Esophagus squamous epithelium (tissue), 5 donors: ENCODE measurements at regions not wholly inside any gene's neighbourhood (a gene's known extent, or its start where the extent isn't known, plus 50 kb on each side); places are given as distances from the start of the nearest gene placed in this dataset.

ENCODE experiments used
- DNase-seq: peaks from one replicate; lab custom pipeline; 2025; lab: John Stamatoyannopoulos, UW
- H3K27ac ChIP-seq, 4 donors: fragments of 200-600 bp; sonication (generic); one replicate each; pipeline ENCODE4 v1.5.1; 2016 to 2019; ENCODE audit warnings: mild to moderate bottlenecking in 1 of 4
- H3K27me3 ChIP-seq, 4 donors: fragments of 200-600 bp; sonication (generic); 1 replicate in 3 of 4; 2 replicates in 1 of 4; pipeline versions ENCODE4 v1.5.1 to v1.6.0; 2017 to 2021; ENCODE audit warnings: antibody characterized with exemption in 1 of 4
- H3K36me3 ChIP-seq, 3 donors: fragments of 200-600 bp; sonication (generic); one replicate each; pipeline ENCODE4 v1.5.1; 2016 to 2019
- H3K4me1 ChIP-seq, 3 donors: fragments of 200-600 bp; sonication (generic); one replicate each; pipeline ENCODE4 v1.5.1; 2017 to 2019
- H3K4me3 ChIP-seq, 4 donors: fragments of 200-600 bp; sonication (generic); 1 replicate in 3 of 4; 2 replicates in 1 of 4; pipeline ENCODE4 v1.5.1; 2016 to 2019; ENCODE audit warnings: mild to moderate bottlenecking in 2 of 4, moderate library complexity in 1 of 4
- H3K9me3 ChIP-seq, 3 donors: fragments of 200-600 bp; sonication (generic); one replicate each; pipeline ENCODE4 v1.5.1; 2016 to 2019
- CTCF ChIP-seq, 6 experiments: fragments of 450-650 bp in 4 of 6; fragments of 200-600 bp in 2 of 6; sonication (generic) in 2 of 6; IDR thresholded peaks; one replicate each; pipeline ENCODE4 v1.5.1; 2016 to 2019; ENCODE audit warnings: antibody characterized with exemption in 6 of 6, mild to moderate bottlenecking in 4 of 6, moderate library complexity in 4 of 6
- POLR2A ChIP-seq, 4 donors: fragments of 450-650 bp; IDR thresholded peaks; one replicate each; pipeline ENCODE4 v1.6.1; 2017; ENCODE audit warnings: antibody characterized with exemption in 4 of 4, mild to moderate bottlenecking in 4 of 4, moderate library complexity in 3 of 4
- WGBS, 2 donors: methylation state at CpG; one replicate each; pipeline ENCODE4 v1.1.5; 2018; 5-methylcytosine and 5-hydroxymethylcytosine counted together
- intact Hi-C: fragments of 100-400 bp; cut with DNase I; formaldehyde crosslinking; loops from one replicate; pipeline ENCODE4 v1.15.0; 2022
- donor health status: DM: yes; HTN: yes; CAD: no.

GRCh38 chr1:117284399-117285215, 73.9 kb upstream of the VTCN1 start:
- 71 to 77% methylated on average over 2 to 3 of the region's 3 CpGs for WGBS, 2 donors
- Histone ChIP-seq H3K4me1 (no peaks in the 10 kb centered on the region), H3K36me3 (no peaks in the 10 kb centered on the region), H3K4me3 (no peak overlapping the region), H3K27ac (no peak overlapping the region), H3K27me3 (no peaks in the 10 kb centered on the region), H3K9me3 (no peaks in the 10 kb centered on the region)
- no peak for DNase-seq
- intact Hi-C loops = no loop called here
- peak in 4 of 6 experiments; percentile 42 to 64 (median 57) for TF ChIP-seq CTCF (IDR thresholded peaks at IDR 0.05)
- no peak for TF ChIP-seq POLR2A (IDR thresholded peaks at IDR 0.05)

GRCh38 chr1:117278531-117278930, 67.8 kb upstream of the VTCN1 start:
- TF ChIP-seq POLR2A (IDR thresholded peaks at IDR 0.05) (no peak), CTCF (IDR thresholded peaks at IDR 0.05) (no peak)
- 29 to 42% methylated on average over 5 of the region's 5 CpGs for WGBS, 2 donors
- H3K4me3 ChIP-seq = no peak overlapping the region

GRCh38 chr1:117275055-117275454, 64.3 kb upstream of the VTCN1 start:
- Histone ChIP-seq H3K27me3 (peaks cover 0 to 14% (median 0%) of the 10 kb centered on the region in 4 donors), H3K4me1 (no peaks in the 10 kb centered on the region), H3K4me3 (no peak overlapping the region), H3K27ac (no peak overlapping the region), H3K36me3 (no peaks in the 10 kb centered on the region), H3K9me3 (no peaks in the 10 kb centered on the region)
- no peak for DNase-seq
- no peak for TF ChIP-seq CTCF (IDR thresholded peaks at IDR 0.05)
- intact Hi-C loops = no loop called here
- WGBS, 2 donors = 41 to 71% methylated on average over 2 of the region's 2 CpGs

More at GRCh38 chr1:117278531-117278930, 67.8 kb upstream of the VTCN1 start:
- Histone ChIP-seq H3K36me3 (no peaks in the 10 kb centered on the region), H3K4me1 (no peaks in the 10 kb centered on the region), H3K27ac (no peak overlapping the region), H3K9me3 (no peaks in the 10 kb centered on the region), H3K27me3 (no peaks in the 10 kb centered on the region)
- DNase-seq = no peak
- intact Hi-C loops = no loop called here

- WGBS, 2 donors = 70 to 84% methylated on average over 4 of the region's 4 CpGs
- H3K27me3 ChIP-seq = peaks cover 0 to 14% (median 0%) of the 10 kb centered on the region in 4 donors
- H3K4me3 ChIP-seq = no peak overlapping the region
- TF ChIP-seq CTCF (IDR thresholded peaks at IDR 0.05) = no peak
- no peak for TF ChIP-seq POLR2A (IDR thresholded peaks at IDR 0.05)
- no peaks in the 10 kb centered on the region for H3K36me3 ChIP-seq
- H3K9me3 ChIP-seq = no peaks in the 10 kb centered on the region
- peaks cover 0 to 21% (median 0%) of the 10 kb centered on the region in 3 donors for H3K4me1 ChIP-seq
- intact Hi-C loops = no loop called here
- no peak overlapping the region for H3K27ac ChIP-seq
- DNase-seq = no peak
Measured at GRCh38 chr1:117271959-117272358, 61.2 kb upstream of the VTCN1 start.

- Histone ChIP-seq H3K4me1 (peaks cover 0 to 25% (median 0%) of the 10 kb centered on the region in 3 donors), H3K36me3 (no peaks in the 10 kb centered on the region), H3K4me3 (no peak overlapping the region), H3K9me3 (no peaks in the 10 kb centered on the region), H3K27me3 (peaks cover 0 to 14% (median 0%) of the 10 kb centered on the region in 4 donors), H3K27ac (no peak overlapping the region)
- no peak for DNase-seq
- TF ChIP-seq CTCF (IDR thresholded peaks at IDR 0.05) (no peak), POLR2A (IDR thresholded peaks at IDR 0.05) (no peak)
- intact Hi-C loops = no loop called here
- 71 to 84% methylated on average over 5 of the region's 5 CpGs for WGBS, 2 donors
Measured at GRCh38 chr1:117271129-117271528, 60.4 kb upstream of the VTCN1 start.
